ENCODE measurements at regions not wholly inside any gene's neighbourhood (a gene's known extent, or its start where the extent isn't known, plus 50 kb on each side); places are given as distances from the start of the nearest gene placed in this dataset.

GRCh38 chr14:80446356-80446755 lies 235.1 kb upstream of the DIO2 start:
- no peak overlapping the region for H3K4me3 ChIP-seq (ENCODE audit: low read depth, low read length)
- no peak for DNase-seq (ENCODE audit: low read depth)
- TF ChIP-seq, protein P1, sequence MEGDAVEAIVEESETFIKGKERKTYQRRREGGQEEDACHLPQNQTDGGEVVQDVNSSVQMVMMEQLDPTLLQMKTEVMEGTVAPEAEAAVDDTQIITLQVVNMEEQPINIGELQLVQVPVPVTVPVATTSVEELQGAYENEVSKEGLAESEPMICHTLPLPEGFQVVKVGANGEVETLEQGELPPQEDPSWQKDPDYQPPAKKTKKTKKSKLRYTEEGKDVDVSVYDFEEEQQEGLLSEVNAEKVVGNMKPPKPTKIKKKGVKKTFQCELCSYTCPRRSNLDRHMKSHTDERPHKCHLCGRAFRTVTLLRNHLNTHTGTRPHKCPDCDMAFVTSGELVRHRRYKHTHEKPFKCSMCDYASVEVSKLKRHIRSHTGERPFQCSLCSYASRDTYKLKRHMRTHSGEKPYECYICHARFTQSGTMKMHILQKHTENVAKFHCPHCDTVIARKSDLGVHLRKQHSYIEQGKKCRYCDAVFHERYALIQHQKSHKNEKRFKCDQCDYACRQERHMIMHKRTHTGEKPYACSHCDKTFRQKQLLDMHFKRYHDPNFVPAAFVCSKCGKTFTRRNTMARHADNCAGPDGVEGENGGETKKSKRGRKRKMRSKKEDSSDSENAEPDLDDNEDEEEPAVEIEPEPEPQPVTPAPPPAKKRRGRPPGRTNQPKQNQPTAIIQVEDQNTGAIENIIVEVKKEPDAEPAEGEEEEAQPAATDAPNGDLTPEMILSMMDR (IDR thresholded peaks at IDR 0.05; ENCODE audit: insufficient read depth, low read depth, low read length, missing control alignments): no peak

DNA sequence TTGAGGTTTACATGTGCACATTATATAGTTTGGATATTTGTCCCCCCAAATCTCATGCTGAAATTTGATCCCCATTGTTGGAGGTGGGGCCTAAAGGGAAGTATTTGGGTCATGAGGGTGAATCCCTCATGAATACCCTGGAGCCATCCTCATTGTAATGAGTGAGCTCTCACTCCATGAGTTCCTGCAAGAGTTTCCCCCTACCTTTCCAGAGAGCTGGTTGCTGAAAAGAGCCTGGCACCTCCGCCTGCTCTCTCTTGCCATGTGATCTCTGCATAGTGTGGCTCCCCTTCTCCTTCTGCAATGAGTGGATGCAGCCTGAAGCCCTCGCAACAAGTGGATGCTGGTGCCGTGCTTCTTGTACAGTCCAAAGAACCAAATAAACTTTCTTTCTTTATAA lies 234.3 kb upstream of the DIO2 start:
- TF ChIP-seq, protein P1 (IDR thresholded peaks at IDR 0.05; ENCODE audit: insufficient read depth, low read depth, low read length, missing control alignments): no peak

GRCh38 chr14:80434574-80435321 lies 223.4 kb upstream of the DIO2 start:
- TF ChIP-seq, protein P1 (IDR thresholded peaks at IDR 0.05; ENCODE audit: insufficient read depth, low read depth, low read length, missing control alignments): no peak
- H3K4me3 ChIP-seq (ENCODE audit: low read depth, low read length): no peak overlapping the region
- no peak for DNase-seq (ENCODE audit: low read depth)

More for the DNA sequence above, 234.3 kb upstream of the DIO2 start:
- no peak overlapping the region for H3K4me3 ChIP-seq (ENCODE audit: low read depth, low read length)
- DNase-seq (ENCODE audit: low read depth): no peak

- no peak overlapping the region for H3K4me3 ChIP-seq (ENCODE audit: low read depth, low read length)
- TF ChIP-seq, protein P1 (IDR thresholded peaks at IDR 0.05; ENCODE audit: insufficient read depth, low read depth, low read length, missing control alignments): no peak
- DNase-seq (ENCODE audit: low read depth): no peak
Observed at GRCh38 chr14:80433811-80434210, 222.5 kb upstream of the DIO2 start.

GRCh38 chr14:80428671-80429070 lies 217.4 kb upstream of the DIO2 start:
- H3K4me3 ChIP-seq (ENCODE audit: low read depth, low read length): no peak overlapping the region
- TF ChIP-seq, protein P1 (IDR thresholded peaks at IDR 0.05; ENCODE audit: insufficient read depth, low read depth, low read length, missing control alignments): no peak
- no peak for DNase-seq (ENCODE audit: low read depth)

- TF ChIP-seq, protein P1 (IDR thresholded peaks at IDR 0.05; ENCODE audit: insufficient read depth, low read depth, low read length, missing control alignments): no peak
- no peak for DNase-seq (ENCODE audit: low read depth)
- no peak overlapping the region for H3K4me3 ChIP-seq (ENCODE audit: low read depth, low read length)
Observed at GRCh38 chr14:80428171-80428570, 216.9 kb upstream of the DIO2 start.

- no peak overlapping the region for H3K4me3 ChIP-seq (ENCODE audit: low read depth, low read length)
- TF ChIP-seq, protein P1 (IDR thresholded peaks at IDR 0.05; ENCODE audit: insufficient read depth, low read depth, low read length, missing control alignments): no peak
- no peak for DNase-seq (ENCODE audit: low read depth)
Observed at GRCh38 chr14:80427101-80427500, 215.8 kb upstream of the DIO2 start.
